ENCODE measurements at regions not wholly inside any gene's neighbourhood (a gene's known extent, or its start where the extent isn't known, plus 50 kb on each side); places are given as distances from the start of the nearest gene placed in this dataset.

DNA sequence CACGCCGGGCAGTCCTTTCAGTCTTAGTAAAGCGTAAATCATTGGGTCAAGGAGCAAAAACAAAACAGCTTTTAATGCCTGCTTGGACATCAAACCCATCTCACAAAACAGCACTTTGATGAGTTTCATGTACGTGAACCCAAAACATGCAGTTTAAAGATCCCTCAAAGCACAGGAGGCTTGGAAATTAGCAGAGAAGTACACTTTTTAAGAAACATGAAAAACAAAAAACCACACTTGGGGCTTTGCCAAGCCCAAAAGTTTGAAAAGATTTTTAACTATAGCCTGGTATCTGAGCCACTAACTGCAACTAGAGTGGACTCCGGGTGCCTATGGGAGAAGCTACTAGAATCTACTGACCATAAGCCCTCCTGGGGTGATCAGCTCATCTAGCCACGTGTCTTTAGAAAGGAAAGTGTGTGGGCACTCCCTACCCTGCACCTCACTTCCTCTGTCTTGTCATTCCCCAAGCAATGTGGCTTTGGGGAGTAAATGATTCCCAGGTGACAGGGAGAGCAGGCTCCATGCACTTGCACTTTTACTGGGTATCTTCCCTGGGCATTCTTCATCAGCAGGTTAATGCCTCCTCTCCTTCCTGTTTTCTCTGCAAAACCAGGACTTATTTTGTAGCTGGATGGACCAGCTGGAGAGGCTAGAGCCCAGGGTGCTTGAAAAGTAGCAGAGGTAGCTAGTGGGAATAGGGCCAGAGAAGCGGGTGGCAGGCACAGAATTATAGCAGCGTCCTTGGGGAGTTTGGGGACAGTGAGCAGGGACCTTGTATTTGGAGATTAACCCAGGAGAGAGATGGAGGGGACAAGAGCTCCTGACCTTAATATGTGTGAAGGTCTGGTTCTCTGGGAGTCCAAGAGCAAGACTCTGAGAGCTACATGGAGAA lies 339.3 kb downstream of the BCL11B start:
- TF ChIP-seq CTCF (IDR thresholded peaks at IDR 0.05) (no peak), POLR2AphosphoS5 (IDR thresholded peaks at IDR 0.05) (no peak), POLR2A (IDR thresholded peaks at IDR 0.05) (no peak)

All from prostate gland (tissue), 2 donors.